NAMALWA (cell line): ENCODE measurements at regions not wholly inside any gene's neighbourhood (a gene's known extent, or its start where the extent isn't known, plus 50 kb on each side); places are given as distances from the start of the nearest gene placed in this dataset.
"Not testable (repeated sequence)": the region's sequence is repeated elsewhere in the genome, so short reads cannot be mapped to it uniquely, and the experiment has no call there.

ENCODE experiments used
- DNase-seq: peaks from one replicate; pipeline ENCODE4 v3.0.0-alpha.2; 2015; ENCODE audit warnings: low spot score

GRCh38 chr1:65527707-65528503, 107.4 kb downstream of the LEPR start:
- DNase-seq: peak; percentile 5

- no peak for DNase-seq
Measured at GRCh38 chr1:65531972-65532570, 111.6 kb downstream of the LEPR start.

GRCh38 chr1:65535981-65536380, 115.5 kb downstream of the LEPR start:
- no peak for DNase-seq

GRCh38 chr1:65538086-65538485, 117.6 kb downstream of the LEPR start:
- DNase-seq: no peak

GRCh38 chr1:65538664-65539063, 118.2 kb downstream of the LEPR start:
- no peak for DNase-seq

GRCh38 chr1:65539266-65540131, 119.0 kb downstream of the LEPR start:
- no peak for DNase-seq

GRCh38 chr1:65541161-65541560, 120.7 kb downstream of the LEPR start:
- DNase-seq: no peak

GRCh38 chr1:65541865-65542264, 121.4 kb downstream of the LEPR start:
- no peak for DNase-seq

- DNase-seq: not testable (repeated sequence)
Measured at GRCh38 chr1:65542592-65542991, 122.1 kb downstream of the LEPR start.

GRCh38 chr1:65550306-65551010, 130.0 kb downstream of the LEPR start:
- DNase-seq: not testable (repeated sequence)

GRCh38 chr1:65552484-65552883, 132.0 kb downstream of the LEPR start:
- not testable (repeated sequence) for DNase-seq

- DNase-seq: not testable (repeated sequence)
Measured at GRCh38 chr1:65554086-65554764, 133.8 kb downstream of the LEPR start.

- DNase-seq: no peak
Measured at GRCh38 chr1:65554829-65555228, 134.4 kb downstream of the LEPR start.

- DNase-seq: no peak
Measured at GRCh38 chr1:65558215-65558614, 137.7 kb downstream of the LEPR start.

GRCh38 chr1:65564493-65564892, 144.0 kb downstream of the LEPR start:
- DNase-seq: no peak

- DNase-seq: no peak
Measured at GRCh38 chr1:65568285-65568684, 147.8 kb downstream of the LEPR start.

- DNase-seq: no peak
Measured at GRCh38 chr1:65572701-65573421, 152.4 kb downstream of the LEPR start.

- no peak for DNase-seq
Measured at GRCh38 chr1:65577278-65577677, 156.8 kb downstream of the LEPR start.

- not testable (repeated sequence) for DNase-seq
Measured at GRCh38 chr1:65577982-65578381, 157.5 kb downstream of the LEPR start.

- no peak for DNase-seq
Measured at GRCh38 chr1:65581119-65581518, 160.7 kb downstream of the LEPR start.

- DNase-seq: no peak
Measured at GRCh38 chr1:65584399-65584798, 163.9 kb downstream of the LEPR start.
